K562 (cell line): ENCODE measurements at regions not wholly inside any gene's neighbourhood (a gene's known extent, or its start where the extent isn't known, plus 50 kb on each side); places are given as distances from the start of the nearest gene placed in this dataset.

Experiments used
- CREM ChIP-seq: IDR thresholded peaks from 2 replicates; pipeline ENCODE4 v1.6.1; 2014; ENCODE audit warnings: antibody characterized with exemption, low read depth
- HDAC2 ChIP-seq: fragments of 450-650 bp; IDR thresholded peaks from 2 replicates; pipeline ENCODE4 v1.6.1; 2016; ENCODE audit warnings: mild to moderate bottlenecking
- MEIS2 ChIP-seq: fragments of 450-650 bp; IDR thresholded peaks from 2 replicates; pipeline ENCODE4 v1.6.1; 2014; ENCODE audit warnings: mild to moderate bottlenecking; ENCODE audit not compliant: partially characterized antibody
- NR2C2 ChIP-seq, 2 experiments: fragments of 200-800 bp in 1 of 2; sonication (Bioruptor generic) in 1 of 2; sonication (generic) in 1 of 2; formaldehyde crosslinking in 1 of 2; IDR thresholded peaks; 2 replicates each; pipeline versions ENCODE4 v1.6.1 to v1.8.0; 2016 to 2022; ENCODE audit warnings: mild to moderate bottlenecking in 1 of 2, missing compliant biosample characterization in 1 of 2, missing genetic modification characterization in 1 of 2, missing genetic modification reagents in 1 of 2
- RNF2 ChIP-seq: sonication (generic); IDR thresholded peaks from 2 replicates; pipeline ENCODE4 v1.6.1; 2016
- SAFB2 ChIP-seq: fragments of 200-400 bp; formaldehyde crosslinking; IDR thresholded peaks from 2 replicates; pipeline ENCODE4 v1.6.1; 2018; ENCODE audit warnings: borderline replicate concordance, low read length, low read depth, moderate library complexity; ENCODE audit not compliant: severe bottlenecking
- SMAD3 ChIP-seq: fragments of 450-650 bp; formaldehyde crosslinking; conservative IDR thresholded peaks from 2 replicates; pipeline ENCODE4 v1.4.0; 2020; ENCODE audit warnings: mild to moderate bottlenecking
- SP2 ChIP-seq: IDR thresholded peaks from 2 replicates; pipeline ENCODE4 v1.6.1; 2011; ENCODE audit warnings: mild to moderate bottlenecking, low read depth, low read length, moderate library complexity; ENCODE audit not compliant: poor library complexity, severe bottlenecking; ENCODE audit errors: extremely low read depth
- TEAD4 ChIP-seq, 2 experiments: sonication (generic) in 1 of 2; formaldehyde crosslinking in 1 of 2; IDR thresholded peaks; 2 replicates each; pipeline versions ENCODE4 v1.6.1 to v1.8.0; 2012 to 2022; ENCODE audit warnings: borderline replicate concordance in 1 of 2, inconsistent platforms in 1 of 2, low read length in 1 of 2, mild to moderate bottlenecking in 1 of 2, missing genetic modification reagents in 1 of 2
- ZFP36 ChIP-seq: fragments of 150-350 bp; IDR thresholded peaks from 2 replicates; pipeline ENCODE4 v1.6.1; 2018; ENCODE audit warnings: low read length, low read depth; ENCODE audit not compliant: partially characterized antibody
- ZNF134 ChIP-seq: fragments of 250-450 bp; sonication (Bioruptor Pico); conservative IDR thresholded peaks from 2 replicates; pipeline ENCODE4 v1.4.0; 2020
- ZNF696 ChIP-seq: fragments of 250-450 bp; sonication (Bioruptor Pico); conservative IDR thresholded peaks from 2 replicates; pipeline ENCODE4 v1.4.0; 2020; ENCODE audit warnings: mild to moderate bottlenecking, moderate library complexity
- TF ChIP-seq, protein P1 (sequence below): fragments of 250-450 bp; sonication (Bioruptor Pico); IDR thresholded peaks from 2 replicates; pipeline ENCODE4 v1.4.0; 2020; ENCODE audit warnings: mild to moderate bottlenecking, moderate library complexity, borderline replicate concordance
- TF ChIP-seq, protein P2 (sequence below): fragments of 450-650 bp; IDR thresholded peaks from 2 replicates; pipeline ENCODE4 v1.6.1; 2016
- TF ChIP-seq, protein P3 (sequence below): fragments of 250-450 bp; sonication (Bioruptor Pico); IDR thresholded peaks from 2 replicates; pipeline ENCODE4 v1.4.0; 2020
- TF ChIP-seq, protein P4 (sequence below): fragments of 250-450 bp; sonication (Bioruptor Pico); IDR thresholded peaks from 2 replicates; pipeline ENCODE4 v1.9.0; 2021; ENCODE audit warnings: mild to moderate bottlenecking, inconsistent platforms

- TF ChIP-seq, protein P1, sequence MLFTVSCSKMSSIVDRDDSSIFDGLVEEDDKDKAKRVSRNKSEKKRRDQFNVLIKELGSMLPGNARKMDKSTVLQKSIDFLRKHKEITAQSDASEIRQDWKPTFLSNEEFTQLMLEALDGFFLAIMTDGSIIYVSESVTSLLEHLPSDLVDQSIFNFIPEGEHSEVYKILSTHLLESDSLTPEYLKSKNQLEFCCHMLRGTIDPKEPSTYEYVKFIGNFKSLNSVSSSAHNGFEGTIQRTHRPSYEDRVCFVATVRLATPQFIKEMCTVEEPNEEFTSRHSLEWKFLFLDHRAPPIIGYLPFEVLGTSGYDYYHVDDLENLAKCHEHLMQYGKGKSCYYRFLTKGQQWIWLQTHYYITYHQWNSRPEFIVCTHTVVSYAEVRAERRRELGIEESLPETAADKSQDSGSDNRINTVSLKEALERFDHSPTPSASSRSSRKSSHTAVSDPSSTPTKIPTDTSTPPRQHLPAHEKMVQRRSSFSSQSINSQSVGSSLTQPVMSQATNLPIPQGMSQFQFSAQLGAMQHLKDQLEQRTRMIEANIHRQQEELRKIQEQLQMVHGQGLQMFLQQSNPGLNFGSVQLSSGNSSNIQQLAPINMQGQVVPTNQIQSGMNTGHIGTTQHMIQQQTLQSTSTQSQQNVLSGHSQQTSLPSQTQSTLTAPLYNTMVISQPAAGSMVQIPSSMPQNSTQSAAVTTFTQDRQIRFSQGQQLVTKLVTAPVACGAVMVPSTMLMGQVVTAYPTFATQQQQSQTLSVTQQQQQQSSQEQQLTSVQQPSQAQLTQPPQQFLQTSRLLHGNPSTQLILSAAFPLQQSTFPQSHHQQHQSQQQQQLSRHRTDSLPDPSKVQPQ (CRISPR knock-in tag) = no peak
- TF ChIP-seq, protein P2, sequence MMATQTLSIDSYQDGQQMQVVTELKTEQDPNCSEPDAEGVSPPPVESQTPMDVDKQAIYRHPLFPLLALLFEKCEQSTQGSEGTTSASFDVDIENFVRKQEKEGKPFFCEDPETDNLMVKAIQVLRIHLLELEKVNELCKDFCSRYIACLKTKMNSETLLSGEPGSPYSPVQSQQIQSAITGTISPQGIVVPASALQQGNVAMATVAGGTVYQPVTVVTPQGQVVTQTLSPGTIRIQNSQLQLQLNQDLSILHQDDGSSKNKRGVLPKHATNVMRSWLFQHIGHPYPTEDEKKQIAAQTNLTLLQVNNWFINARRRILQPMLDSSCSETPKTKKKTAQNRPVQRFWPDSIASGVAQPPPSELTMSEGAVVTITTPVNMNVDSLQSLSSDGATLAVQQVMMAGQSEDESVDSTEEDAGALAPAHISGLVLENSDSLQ = no peak
- no peak for TF ChIP-seq SP2
- peak; percentile 91 for TF ChIP-seq SMAD3
- no peak for TF ChIP-seq ZNF134 (CRISPR knock-in tag)
- TF ChIP-seq ZNF696 (CRISPR knock-in tag) = no peak
- TF ChIP-seq SAFB2 = no peak
- TF ChIP-seq, protein P3, sequence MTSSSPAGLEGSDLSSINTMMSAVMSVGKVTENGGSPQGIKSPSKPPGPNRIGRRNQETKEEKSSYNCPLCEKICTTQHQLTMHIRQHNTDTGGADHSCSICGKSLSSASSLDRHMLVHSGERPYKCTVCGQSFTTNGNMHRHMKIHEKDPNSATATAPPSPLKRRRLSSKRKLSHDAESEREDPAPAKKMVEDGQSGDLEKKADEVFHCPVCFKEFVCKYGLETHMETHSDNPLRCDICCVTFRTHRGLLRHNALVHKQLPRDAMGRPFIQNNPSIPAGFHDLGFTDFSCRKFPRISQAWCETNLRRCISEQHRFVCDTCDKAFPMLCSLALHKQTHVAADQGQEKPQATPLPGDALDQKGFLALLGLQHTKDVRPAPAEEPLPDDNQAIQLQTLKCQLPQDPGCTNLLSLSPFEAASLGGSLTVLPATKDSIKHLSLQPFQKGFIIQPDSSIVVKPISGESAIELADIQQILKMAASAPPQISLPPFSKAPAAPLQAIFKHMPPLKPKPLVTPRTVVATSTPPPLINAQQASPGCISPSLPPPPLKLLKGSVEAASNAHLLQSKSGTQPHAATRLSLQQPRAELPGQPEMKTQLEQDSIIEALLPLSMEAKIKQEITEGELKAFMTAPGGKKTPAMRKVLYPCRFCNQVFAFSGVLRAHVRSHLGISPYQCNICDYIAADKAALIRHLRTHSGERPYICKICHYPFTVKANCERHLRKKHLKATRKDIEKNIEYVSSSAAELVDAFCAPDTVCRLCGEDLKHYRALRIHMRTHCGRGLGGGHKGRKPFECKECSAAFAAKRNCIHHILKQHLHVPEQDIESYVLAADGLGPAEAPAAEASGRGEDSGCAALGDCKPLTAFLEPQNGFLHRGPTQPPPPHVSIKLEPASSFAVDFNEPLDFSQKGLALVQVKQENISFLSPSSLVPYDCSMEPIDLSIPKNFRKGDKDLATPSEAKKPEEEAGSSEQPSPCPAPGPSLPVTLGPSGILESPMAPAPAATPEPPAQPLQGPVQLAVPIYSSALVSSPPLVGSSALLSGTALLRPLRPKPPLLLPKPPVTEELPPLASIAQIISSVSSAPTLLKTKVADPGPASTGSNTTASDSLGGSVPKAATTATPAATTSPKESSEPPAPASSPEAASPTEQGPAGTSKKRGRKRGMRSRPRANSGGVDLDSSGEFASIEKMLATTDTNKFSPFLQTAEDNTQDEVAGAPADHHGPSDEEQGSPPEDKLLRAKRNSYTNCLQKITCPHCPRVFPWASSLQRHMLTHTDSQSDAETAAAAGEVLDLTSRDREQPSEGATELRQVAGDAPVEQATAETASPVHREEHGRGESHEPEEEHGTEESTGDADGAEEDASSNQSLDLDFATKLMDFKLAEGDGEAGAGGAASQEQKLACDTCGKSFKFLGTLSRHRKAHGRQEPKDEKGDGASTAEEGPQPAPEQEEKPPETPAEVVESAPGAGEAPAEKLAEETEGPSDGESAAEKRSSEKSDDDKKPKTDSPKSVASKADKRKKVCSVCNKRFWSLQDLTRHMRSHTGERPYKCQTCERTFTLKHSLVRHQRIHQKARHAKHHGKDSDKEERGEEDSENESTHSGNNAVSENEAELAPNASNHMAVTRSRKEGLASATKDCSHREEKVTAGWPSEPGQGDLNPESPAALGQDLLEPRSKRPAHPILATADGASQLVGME (CRISPR knock-in tag) = no peak
- no peak; the same call in 1 of the 2 replicates for TF ChIP-seq TEAD4 (IDR thresholded peaks at IDR 0.05; ENCODE audit: low read length)
- no peak for TF ChIP-seq TEAD4 (CRISPR knock-in tag; IDR thresholded peaks at IDR 0.05; ENCODE audit: borderline replicate concordance)
- no peak for TF ChIP-seq MEIS2
- TF ChIP-seq ZFP36 = no peak
- no peak for TF ChIP-seq NR2C2 (CRISPR knock-in tag; IDR thresholded peaks at IDR 0.05)
- 0 out of 2 replicates have a peak, but pooled peaks have one; percentile 38 for TF ChIP-seq NR2C2 (tag; IDR thresholded peaks at IDR 0.05)
- TF ChIP-seq CREM = no peak
- TF ChIP-seq, protein P4, sequence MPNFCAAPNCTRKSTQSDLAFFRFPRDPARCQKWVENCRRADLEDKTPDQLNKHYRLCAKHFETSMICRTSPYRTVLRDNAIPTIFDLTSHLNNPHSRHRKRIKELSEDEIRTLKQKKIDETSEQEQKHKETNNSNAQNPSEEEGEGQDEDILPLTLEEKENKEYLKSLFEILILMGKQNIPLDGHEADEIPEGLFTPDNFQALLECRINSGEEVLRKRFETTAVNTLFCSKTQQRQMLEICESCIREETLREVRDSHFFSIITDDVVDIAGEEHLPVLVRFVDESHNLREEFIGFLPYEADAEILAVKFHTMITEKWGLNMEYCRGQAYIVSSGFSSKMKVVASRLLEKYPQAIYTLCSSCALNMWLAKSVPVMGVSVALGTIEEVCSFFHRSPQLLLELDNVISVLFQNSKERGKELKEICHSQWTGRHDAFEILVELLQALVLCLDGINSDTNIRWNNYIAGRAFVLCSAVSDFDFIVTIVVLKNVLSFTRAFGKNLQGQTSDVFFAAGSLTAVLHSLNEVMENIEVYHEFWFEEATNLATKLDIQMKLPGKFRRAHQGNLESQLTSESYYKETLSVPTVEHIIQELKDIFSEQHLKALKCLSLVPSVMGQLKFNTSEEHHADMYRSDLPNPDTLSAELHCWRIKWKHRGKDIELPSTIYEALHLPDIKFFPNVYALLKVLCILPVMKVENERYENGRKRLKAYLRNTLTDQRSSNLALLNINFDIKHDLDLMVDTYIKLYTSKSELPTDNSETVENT (CRISPR knock-in tag) = no peak
- 0 out of 2 replicates have a peak, but pooled peaks have one; percentile 42 for TF ChIP-seq RNF2
- 0 out of 2 replicates have a peak, but pooled peaks have one; percentile 13 for TF ChIP-seq HDAC2
These were observed 200.8 kb upstream of the NEBL start (continued) for GRCh38 chr10:21097926-21098355.
